ENCODE measurements at regions not wholly inside any gene's neighbourhood (a gene's known extent, or its start where the extent isn't known, plus 50 kb on each side); places are given as distances from the start of the nearest gene placed in this dataset.

DNA sequence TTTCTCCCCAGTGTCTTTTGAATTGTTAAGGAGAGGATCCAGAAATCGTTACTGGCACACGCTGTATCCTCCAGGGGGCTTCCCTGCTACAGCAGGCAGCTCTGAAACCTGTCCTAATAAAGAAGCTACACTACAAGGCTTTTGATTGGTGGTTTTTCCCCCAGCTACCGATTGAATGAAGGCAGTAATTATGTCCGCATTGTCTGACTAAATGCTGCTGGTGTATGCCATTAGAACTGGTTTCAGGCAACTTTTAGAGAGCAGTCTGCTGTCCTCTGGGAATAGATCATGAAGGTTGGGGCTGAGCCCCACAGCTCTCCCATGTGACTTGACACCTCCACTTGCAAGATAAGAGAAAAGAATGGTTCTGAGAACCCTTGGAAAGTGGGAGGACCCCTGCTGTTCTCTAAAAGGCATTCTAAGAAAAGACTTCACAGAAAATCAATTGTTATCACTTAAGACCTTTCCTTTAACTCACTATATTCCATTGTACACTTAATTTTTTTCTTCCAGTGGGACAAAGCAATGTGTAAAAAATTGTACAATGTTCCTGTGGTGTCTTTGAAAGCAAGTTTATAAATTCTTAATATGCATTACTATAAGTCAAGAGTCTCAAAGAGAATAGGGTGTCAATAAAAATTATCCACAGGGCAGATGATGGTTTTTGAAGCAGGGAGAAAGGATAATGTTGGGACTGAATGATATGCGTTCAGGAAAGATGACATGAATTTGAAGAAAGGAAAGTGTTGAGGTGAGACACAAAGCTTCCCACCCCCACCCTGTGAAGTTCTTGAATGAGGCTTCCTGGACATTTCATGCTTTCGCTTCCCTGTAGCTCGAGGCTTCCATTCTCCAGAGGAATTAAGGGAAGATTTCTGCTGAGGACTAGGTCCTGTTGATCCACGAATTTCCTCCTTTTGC is 53.0 kb upstream of the DAZL start:
- intact Hi-C loops (cut with micrococcal nuclease) = no loop called here

DNA sequence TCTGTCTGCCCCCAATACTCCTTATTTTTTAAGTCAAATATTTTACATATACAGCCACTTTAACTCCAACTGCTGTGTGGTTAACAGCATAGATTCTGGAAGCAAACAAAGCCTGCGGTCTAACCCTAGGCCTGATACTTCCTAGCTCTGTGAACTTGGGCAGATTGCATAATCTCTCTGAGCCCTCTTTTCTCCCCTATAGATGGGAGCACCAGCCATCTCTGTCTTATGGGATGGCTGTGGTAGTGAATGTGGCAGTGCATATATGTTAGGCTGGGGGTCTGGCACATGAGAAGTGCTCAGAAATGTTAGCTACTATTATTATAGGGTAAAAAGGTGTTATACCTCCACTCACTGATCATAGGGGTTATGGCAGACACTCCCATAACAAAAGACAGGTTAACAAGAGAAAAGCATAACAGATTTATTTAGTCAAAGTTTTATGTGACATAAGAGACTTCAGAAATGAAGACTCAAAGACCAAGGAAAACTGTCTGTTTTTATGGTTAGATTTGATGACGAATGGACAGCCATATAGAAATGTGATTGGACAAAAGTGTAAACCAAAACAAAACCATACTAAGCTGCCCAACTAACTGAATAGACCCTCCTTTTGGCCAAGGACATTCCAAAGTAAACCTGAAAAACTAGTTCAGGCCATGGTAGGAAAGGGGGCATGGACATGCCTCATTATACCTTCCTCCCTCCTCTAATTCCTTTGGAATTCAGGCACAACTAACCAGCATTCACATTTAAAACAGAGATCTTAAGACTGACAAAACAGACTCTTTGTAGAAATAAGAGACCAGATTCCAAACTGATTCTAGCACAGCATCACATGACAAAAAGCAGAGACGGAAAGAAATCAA is 53.9 kb upstream of the DAZL start:
- intact Hi-C loops (cut with micrococcal nuclease) = no loop called here

DNA sequence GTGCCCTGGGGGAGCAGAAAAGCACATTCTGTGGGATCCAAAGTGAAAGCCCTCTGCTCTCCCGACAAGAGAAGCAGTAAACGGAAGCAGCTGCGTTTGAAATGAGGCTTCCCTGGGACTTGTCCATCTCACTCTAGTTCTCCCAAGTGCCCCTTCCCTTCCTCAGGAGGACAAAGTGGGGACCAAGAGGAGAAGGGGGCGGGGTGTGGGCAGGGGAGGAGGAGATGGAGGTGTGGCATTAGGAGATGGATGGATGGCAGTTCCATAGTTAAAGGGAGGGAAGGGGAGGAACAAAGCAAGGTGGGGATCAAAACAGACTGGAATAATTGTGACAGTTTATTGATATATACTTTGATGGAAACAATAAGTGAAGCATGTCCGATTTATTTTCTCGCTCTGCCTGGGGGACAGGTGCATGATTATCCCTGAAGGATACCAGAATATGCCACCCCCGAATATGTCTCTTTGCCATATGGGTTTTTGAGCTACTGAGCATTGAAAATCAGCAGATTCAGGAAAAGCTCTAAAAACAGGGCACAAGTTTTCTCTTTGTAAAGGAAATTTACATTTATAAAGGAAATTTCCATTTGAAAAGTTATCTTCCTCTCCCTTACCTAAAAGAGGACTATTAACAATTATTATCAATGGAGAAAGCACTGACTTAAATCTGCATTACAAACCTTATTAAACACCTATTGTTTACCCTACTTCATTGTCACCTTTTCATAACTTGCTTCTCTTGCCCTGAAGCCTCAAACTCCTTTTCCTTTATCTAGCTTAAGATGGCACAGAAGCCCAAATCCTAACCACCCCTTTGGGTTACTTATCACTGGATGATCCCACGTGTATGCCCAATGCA is 58.9 kb upstream of the DAZL start:
- intact Hi-C loops (cut with micrococcal nuclease) = no loop called here

DNA sequence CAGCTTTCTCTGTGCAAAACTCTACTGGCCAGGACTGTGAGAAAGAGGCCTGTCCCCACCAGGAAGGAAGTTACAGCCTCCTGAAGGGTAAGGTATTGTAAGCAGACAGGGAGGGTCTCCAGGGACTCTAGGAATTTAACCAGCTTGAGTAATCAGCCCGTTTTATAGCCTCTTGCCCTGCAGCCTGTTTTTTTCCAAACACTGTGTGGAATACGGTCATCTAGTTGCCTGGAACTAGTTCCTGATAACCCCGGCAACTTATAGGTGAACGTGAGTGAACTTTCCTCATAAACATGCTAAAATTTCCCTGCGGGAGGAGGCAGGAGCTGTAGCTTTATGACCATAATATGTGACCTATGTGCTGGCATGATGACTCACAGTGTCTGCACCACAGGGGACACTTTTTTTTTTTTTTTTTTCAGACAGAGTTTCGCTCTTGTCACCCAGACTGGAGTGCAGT is 60.1 kb upstream of the DAZL start:
- intact Hi-C loops (cut with micrococcal nuclease) = no loop called here

DNA sequence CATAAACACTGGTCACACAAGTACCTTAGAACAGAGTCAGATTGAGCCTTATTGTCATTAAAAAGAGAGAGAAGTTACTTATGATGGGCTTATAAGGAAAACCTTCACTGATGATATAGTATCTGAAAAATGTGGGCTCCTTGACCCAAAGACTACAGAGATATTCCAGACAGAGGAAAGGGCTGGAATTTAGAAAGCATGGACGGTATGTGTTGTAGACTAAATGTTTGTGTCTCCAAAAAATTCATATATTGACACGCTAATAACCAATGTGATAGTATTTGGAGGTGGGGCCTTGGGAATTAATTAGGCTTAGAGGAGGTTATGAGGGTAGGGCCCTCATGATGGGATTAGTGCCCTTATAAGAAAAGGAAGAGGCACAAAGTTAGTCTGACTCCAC is 61.0 kb upstream of the DAZL start:
- intact Hi-C loops (cut with micrococcal nuclease) = no loop called here

DNA sequence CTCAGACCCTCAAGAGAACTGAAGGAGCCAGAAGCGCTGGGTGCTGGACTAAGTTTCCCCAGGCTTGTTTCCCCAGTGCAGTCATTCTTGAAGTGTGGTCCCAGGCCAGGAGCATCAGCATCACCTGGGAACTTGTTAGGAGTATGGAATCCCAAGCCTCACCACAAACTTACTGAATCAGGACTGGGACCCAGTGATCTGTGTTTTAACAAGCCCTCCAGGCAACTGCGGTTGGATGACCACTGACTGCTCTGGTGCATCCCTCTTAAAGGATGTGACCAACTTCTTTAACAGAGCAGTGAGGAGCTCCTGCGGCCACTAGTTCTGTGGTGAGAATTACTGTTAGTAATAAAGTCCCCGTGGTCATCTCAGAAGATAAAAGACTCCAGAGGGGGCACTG is 62.4 kb upstream of the DAZL start:
- intact Hi-C loops (cut with micrococcal nuclease) = no loop called here

DNA sequence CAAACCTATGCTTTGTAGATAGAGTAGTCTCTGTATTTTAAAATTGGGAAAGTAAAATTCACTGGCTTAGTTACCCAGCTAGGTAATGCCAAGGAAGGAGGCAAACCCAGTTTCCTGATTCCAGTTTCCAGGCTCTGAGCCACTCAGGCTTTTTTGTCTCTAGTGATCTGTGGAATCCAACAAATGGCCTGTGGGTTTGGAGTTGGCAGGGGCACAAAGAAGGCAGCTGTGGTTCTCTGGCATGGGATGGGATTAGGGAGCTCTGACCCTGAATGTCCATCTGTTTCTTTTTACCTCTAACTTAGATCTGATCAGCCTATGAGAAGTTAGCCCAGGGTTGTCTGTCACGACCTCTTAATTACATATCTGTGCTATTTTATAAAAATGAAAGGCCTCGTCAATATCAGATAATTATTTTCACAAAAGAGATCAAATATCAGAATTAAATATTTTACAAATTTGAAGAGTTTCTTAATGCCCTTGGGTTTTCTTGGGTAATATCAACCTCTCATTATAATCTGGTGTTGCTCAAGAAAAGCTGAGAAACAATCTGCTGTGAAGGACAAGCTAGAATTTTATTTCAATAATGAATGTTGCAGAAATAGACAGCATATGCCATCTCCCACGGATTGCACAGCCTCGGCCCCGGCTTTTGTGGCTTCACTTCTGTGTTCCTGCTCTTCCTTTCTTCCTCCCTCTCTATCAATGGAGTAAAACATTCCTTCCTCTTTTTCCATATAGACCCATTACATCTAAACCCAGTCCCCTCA is 63.7 kb upstream of the DAZL start:
- intact Hi-C loops (cut with micrococcal nuclease) = no loop called here

DNA sequence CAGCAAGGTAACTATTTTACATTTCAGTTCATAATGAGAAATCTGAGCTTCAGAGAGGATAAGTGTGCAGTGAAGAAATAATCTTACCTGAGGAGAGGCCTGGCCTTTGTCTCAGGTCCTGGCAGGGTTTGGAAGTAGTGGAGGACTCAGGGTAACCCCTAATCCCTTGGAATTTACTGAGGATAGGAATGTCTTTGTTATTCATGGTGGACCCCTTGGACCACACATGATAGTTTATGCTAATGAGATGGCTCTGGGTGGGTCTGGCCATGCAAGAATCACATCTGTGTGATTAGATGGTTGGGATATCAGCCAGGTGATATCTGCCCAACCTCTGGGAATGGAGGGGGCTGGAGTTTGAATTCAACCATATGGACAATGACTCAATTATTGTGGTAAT is 65.0 kb upstream of the DAZL start:
- intact Hi-C loops (cut with micrococcal nuclease) = no loop called here

DNA sequence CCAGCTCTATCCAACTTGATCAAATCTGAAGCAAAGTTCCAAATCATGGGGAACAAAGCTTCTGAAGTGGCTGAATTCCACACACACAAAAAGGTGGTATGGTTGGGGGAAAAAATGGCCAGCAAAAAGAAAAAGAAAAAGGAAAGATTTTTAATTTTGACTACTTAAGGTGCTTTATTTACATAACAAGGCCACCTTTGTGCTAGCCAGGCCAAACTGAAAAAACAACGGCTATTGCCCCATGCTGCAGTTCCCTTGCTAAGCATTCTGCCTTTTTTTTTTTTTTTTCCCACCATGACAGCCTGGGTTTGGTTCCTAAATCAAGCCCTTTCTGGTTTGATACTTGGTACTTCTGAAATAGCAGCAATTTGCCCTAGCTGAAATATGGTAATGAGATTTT is 66.5 kb upstream of the DAZL start:
- intact Hi-C loops (cut with micrococcal nuclease) = no loop called here

DNA sequence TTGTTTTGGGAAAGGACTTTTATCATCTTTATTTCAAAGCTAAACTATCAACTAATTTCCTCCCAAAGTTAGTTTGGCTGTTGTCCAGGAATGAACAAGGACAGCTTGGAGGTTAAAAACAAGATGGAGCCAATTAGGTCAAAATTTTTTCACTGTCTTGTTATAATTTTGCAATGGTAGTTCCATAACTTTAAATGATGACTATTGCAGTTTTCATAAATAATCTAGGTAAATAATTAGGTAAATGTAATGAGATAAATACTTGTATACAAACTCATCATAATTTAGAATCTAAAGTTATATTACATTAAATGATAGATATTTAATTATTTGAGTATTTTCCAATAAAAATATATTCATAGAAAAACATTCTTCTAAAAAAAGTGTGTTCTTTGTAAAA is 68.3 kb upstream of the DAZL start:
- intact Hi-C loops (cut with micrococcal nuclease) = no loop called here

DNA sequence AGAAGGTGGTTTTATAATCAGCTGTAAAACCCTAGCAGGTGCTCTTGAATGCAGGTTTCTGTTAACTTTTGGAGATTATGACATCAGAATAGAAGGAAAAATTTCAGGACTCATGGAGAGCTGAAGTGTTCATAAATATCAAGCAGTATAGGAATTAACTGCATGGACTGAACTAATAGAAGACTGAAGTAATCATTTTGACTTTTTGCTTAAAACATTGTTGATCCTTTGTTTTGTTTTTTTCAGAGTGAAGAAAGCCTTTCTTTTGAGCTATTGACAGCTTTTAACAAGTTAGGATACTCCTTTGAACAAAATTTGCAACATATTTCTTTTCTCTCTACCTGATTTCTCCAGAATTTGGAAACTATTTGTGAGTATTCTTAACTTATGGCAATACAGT is 70.6 kb upstream of the DAZL start:
- intact Hi-C loops (cut with micrococcal nuclease) = no loop called here

DNA sequence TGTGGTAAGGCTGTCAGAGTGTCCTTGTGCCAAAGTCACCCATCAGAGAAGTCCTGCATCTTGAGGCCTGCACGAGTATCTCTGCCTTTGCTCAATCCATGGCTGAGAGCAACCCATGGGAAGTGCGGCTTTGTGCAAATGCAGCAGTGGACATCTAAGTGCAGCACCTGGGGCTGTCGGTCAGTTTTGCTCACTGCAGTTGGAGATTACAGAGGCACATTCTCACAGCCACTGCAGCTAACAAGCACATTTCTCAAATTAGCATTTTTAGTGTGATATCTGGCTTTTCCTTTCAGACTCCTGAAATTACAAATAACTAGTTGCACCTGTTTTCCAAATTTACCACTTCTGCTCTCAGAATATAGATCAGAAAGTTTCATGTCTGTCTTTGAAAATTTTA is 81.5 kb upstream of the DAZL start:
- intact Hi-C loops (cut with micrococcal nuclease) = no loop called here

DNA sequence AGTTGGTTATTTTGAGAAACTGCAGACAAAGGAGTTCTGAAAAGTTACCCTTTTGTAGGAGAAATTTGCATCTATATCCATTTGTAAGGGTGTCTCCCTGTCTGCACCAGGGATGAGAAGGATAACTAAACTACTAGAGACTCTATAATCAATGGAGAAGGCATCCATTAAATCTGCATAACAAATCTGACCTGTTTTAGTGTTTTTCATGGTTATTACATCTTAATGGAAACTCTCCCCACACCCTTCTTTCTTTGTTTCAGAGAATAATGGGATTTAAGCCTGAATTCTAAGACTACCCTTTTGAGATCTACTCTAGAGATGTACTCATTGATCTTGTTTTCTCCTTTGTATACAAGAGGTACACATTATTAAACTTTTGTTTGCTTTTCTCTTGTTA is 82.0 kb upstream of the DAZL start:
- intact Hi-C loops (cut with micrococcal nuclease) = no loop called here

DNA sequence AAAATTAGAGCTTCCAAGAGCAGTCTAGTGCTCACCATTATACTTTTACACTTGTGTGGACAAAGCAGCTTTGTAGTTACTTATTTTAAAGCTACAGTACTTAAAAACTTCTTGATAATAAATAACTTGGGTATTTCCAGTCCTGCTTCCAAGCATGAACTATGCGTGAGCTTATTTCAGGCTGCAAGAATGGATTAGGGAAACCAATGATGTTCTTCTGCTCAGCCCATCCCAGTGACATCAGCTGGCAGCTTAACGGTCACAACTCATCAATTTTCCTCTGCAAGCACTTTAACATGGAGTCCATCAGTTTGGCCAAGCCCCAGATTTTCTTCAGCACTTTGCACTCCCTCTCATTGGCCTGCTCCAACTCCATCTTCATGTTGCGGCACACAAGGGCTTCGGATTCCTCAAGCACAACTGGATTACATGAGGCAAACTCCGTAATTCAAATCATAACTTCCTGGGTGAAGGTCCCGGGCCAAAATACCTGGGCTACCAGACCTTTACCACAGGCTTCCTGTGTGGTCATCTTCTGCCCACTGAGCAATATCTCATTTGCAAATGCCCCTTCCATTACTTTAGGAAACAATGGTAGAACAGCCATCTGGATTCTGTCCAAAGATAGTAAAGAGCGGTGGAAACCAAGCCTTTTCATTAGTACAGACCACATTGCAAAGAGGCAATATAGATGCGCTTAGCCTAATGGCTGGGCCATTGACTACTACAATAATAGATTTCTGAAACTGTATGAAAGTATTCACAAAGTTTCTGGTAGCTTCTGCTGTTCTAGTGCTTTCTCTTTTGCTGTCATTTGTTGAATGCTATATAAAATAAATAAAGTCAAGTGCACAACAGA is 87.5 kb upstream of the DAZL start:
- intact Hi-C loops (cut with micrococcal nuclease) = no loop called here

DNA sequence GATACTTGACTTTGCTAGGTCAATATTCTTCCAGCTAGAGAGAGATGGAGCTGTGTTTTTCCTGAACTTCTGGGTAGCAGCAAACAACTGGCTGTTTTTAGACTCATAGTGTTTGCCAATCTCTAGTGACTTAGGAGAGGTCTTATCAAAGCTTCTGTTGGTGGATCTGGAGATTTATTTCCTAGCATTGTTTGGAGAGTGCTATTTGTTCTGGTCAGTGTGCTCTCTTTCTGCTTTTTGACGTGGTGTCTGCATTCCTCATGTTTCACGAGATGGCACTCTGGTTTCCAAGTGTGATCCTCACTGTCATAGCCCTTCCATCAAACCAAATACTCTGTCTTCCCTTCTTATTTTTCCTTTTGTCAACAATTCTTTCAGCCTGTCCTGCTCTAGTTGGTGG is 88.6 kb upstream of the DAZL start:
- intact Hi-C loops (cut with micrococcal nuclease) = no loop called here

DNA sequence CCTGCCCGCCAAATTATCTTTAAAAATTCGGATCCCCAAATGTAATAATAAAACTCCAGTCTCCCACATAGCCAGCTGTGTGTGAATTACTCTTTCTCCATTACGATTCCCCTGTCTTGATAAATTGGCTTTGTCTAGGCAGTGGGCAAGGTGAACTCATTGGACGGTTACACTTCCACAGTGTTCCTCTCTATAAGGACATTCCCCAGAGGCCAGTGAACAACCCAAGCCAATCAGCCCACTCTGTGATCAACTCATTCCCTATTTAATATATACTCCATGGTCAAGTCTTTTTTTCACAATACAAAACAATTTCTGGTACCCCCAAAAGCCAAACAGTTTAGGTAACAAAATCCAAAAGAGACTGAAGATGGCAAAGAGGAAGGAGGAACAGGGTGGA is 90.5 kb upstream of the DAZL start:
- intact Hi-C loops (cut with micrococcal nuclease) = no loop called here

DNA sequence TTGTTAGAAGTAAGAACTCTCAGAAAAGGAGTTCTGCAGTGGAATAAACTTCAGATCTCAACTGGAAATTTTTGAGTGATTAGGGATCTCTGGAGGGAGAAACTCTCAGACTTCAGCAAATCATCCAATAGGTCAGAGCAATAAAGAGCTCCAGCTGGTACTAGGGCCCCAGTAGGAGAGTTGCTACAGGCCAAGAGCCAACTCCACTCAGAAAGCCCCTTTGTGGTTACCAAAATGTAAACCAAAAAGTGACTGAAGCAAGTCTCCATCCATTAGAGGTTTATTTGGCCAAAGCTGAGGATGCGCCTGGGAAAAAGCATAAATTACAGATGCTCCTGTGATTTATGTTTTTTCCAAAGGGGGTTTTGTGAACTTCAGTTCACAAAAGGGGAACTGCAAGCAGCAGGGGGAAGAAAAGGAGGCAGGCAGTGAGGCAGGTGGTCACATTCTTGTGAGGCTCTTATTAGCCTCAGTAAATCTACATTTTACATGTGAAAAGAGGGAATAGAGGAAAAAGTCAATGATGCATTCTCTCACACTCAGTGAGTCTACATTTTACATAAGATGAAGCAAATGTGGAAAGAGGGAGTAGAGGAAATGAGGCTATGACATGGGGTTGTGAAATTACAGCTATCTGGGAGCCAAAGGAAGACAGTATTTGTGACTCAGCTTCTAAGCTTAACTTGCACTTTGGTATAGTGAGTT is 92.4 kb upstream of the DAZL start:
- intact Hi-C loops (cut with micrococcal nuclease) = no loop called here

DNA sequence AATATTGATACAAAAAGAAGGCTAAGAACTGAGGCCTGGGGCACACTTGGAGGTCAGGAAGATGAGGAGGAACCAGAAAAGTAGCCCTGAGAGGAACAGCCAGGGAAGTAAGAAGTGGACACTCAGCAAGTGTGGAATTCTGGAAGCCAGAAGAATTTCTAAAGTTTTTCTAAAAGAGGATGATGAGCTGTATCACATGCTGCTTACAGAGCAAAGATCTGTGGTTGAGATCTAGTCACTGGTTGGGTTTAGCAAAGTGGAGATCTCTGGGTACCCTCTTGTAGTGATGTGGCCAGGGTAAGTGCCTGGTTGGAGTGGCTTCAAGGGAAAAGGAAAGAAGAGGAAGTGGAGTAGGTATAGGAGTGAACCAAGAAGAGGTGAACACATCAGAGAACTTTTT is 95.4 kb upstream of the DAZL start:
- intact Hi-C loops (cut with micrococcal nuclease) = no loop called here

DNA sequence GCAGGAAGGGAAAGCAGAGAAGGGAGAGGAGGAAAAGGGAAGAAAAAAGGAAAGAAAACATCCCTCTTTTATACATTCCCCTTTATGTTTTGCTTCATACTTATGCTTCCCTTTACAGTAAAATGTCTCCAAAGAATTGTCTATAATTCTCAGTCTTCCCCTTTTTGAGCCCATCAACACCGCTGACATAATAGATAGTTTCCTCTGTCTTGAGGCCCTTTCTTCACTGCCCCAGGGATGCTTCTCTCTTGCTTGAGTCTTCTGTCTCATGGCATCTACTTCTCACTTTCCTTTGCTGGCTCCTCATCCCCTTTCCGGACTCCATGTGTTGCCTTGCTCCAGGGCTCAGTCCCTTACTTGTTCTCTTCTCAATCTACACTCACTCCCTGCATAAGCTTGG is 99.7 kb upstream of the DAZL start:
- intact Hi-C loops (cut with micrococcal nuclease) = no loop called here

All from T-helper 1 cell treated with Interleukin-12 subunit alpha and Interleukin-12 subunit beta and Interleukin-4 antibody, amounts not matched to agents 30 ng/mL and 1 ng/mL, for 36 hours (primary cell).